SK-N-SH (cell line): ENCODE measurements at regions not wholly inside any gene's neighbourhood (a gene's known extent, or its start where the extent isn't known, plus 50 kb on each side); places are given as distances from the start of the nearest gene placed in this dataset.

Experiments
- ELF1 ChIP-seq: IDR thresholded peaks from 2 replicates; pipeline ENCODE4 v1.4.0; 2012
- JUND ChIP-seq: IDR thresholded peaks from 2 replicates; pipeline ENCODE4 v1.4.0; 2012
- TAF1 ChIP-seq: IDR thresholded peaks from 2 replicates; pipeline ENCODE4 v1.6.1; 2012; ENCODE audit warnings: low read depth, mild to moderate bottlenecking, low read length, moderate library complexity, borderline replicate concordance
- TF ChIP-seq, protein P1 (sequence below): fragments of 200-600 bp; sonication (generic); IDR thresholded peaks from 2 replicates; pipeline ENCODE4 v1.6.1; 2017; ENCODE audit warnings: antibody characterized with exemption, mild to moderate bottlenecking, moderate library complexity
- TF ChIP-seq, protein P2 (sequence below): IDR thresholded peaks from 2 replicates; pipeline ENCODE4 v1.4.0; 2012; ENCODE audit warnings: low read depth

DNA sequence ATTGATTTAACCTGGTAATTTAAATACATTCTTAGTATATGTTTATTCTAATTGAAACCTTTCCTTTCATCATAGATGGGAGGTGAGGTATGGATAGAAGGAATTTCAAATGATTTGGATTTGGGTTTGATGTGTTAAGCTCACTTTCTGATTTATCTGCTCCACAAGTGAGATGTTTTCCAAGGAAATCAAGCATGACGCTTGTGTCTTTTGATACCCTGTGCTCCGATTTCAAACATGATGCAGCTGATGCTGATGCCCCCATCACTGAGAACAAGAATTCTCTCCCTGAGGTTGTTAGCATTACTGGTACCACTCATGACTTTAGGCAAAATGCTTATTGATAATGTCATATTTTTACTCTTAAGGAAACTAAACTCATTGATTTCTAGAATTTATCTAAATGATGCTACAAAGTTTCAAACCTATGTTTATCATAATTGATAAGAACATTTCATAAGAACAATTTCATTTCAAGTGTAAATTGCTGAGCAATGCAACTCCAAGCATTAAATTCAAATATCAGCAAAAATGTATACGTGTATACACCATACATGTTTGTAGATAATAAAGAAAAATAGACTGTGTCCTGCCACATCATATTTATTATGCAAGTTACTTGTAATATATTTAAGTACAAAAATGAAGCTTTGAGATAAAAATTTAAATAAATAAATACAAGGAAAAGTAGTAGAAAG, 75.5 kb upstream of the LRIG3 start:
- TF ChIP-seq ELF1 (no peak), TAF1 (no peak), JUND (no peak)
- TF ChIP-seq, protein P1, sequence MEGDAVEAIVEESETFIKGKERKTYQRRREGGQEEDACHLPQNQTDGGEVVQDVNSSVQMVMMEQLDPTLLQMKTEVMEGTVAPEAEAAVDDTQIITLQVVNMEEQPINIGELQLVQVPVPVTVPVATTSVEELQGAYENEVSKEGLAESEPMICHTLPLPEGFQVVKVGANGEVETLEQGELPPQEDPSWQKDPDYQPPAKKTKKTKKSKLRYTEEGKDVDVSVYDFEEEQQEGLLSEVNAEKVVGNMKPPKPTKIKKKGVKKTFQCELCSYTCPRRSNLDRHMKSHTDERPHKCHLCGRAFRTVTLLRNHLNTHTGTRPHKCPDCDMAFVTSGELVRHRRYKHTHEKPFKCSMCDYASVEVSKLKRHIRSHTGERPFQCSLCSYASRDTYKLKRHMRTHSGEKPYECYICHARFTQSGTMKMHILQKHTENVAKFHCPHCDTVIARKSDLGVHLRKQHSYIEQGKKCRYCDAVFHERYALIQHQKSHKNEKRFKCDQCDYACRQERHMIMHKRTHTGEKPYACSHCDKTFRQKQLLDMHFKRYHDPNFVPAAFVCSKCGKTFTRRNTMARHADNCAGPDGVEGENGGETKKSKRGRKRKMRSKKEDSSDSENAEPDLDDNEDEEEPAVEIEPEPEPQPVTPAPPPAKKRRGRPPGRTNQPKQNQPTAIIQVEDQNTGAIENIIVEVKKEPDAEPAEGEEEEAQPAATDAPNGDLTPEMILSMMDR: no peak
- TF ChIP-seq, protein P2, sequence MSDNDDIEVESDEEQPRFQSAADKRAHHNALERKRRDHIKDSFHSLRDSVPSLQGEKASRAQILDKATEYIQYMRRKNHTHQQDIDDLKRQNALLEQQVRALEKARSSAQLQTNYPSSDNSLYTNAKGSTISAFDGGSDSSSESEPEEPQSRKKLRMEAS: no peak
